ENCODE measurements at regions not wholly inside any gene's neighbourhood (a gene's known extent, or its start where the extent isn't known, plus 50 kb on each side); places are given as distances from the start of the nearest gene placed in this dataset.

GRCh38 chr4:189313064-189313463, 627.6 kb upstream of the FRG1 start:
- DNase-seq: no peak

- DNase-seq: no peak
These were observed 626.7 kb upstream of the FRG1 start for GRCh38 chr4:189313861-189314513.

- no peak for DNase-seq
These were observed 618.2 kb upstream of the FRG1 start for GRCh38 chr4:189322426-189322825.

- no peak for DNase-seq
These were observed 598.8 kb upstream of the FRG1 start for GRCh38 chr4:189341881-189342280.

- DNase-seq: no peak
These were observed 585.1 kb upstream of the FRG1 start for GRCh38 chr4:189355590-189355989.

GRCh38 chr4:189362364-189362763, 578.3 kb upstream of the FRG1 start:
- DNase-seq: no peak

- no peak for DNase-seq
These were observed 576.6 kb upstream of the FRG1 start for GRCh38 chr4:189364032-189364449.

- DNase-seq: no peak
These were observed 575.2 kb upstream of the FRG1 start for GRCh38 chr4:189365451-189365850.

- no peak for DNase-seq
These were observed 572.8 kb upstream of the FRG1 start for GRCh38 chr4:189367832-189368231.

- no peak for DNase-seq
These were observed 566.5 kb upstream of the FRG1 start for GRCh38 chr4:189374176-189374575.

- DNase-seq: no peak
These were observed 563.8 kb upstream of the FRG1 start for GRCh38 chr4:189376901-189377300.

GRCh38 chr4:189377569-189377968, 563.1 kb upstream of the FRG1 start:
- no peak for DNase-seq

GRCh38 chr4:189385098-189385497, 555.6 kb upstream of the FRG1 start:
- no peak for DNase-seq

GRCh38 chr4:189385579-189385978, 555.1 kb upstream of the FRG1 start:
- no peak for DNase-seq

- DNase-seq: no peak
These were observed 544.2 kb upstream of the FRG1 start for GRCh38 chr4:189396435-189396834.

GRCh38 chr4:189404271-189404670, 536.4 kb upstream of the FRG1 start:
- no peak for DNase-seq

- DNase-seq: no peak
These were observed 531.5 kb upstream of the FRG1 start for GRCh38 chr4:189409158-189409557.

- DNase-seq: no peak
These were observed 526.7 kb upstream of the FRG1 start for GRCh38 chr4:189414021-189414420.

GRCh38 chr4:189420572-189420971, 520.1 kb upstream of the FRG1 start:
- no peak for DNase-seq

GRCh38 chr4:189436207-189436606, 504.5 kb upstream of the FRG1 start:
- no peak for DNase-seq

- DNase-seq: no peak
These were observed 500.0 kb upstream of the FRG1 start for GRCh38 chr4:189440716-189441115.

- DNase-seq: no peak
These were observed 497.3 kb upstream of the FRG1 start for GRCh38 chr4:189443341-189443740.

GRCh38 chr4:189445613-189446012, 495.1 kb upstream of the FRG1 start:
- DNase-seq: no peak

GRCh38 chr4:189463734-189464133, 476.9 kb upstream of the FRG1 start:
- no peak for DNase-seq

- no peak for DNase-seq
These were observed 446.3 kb upstream of the FRG1 start for GRCh38 chr4:189494407-189494806.

GRCh38 chr4:189497516-189497915, 443.2 kb upstream of the FRG1 start:
- no peak for DNase-seq

All from NCI-H2029 treated with DMSO at 0.1 percent for 48 hours (cell line).